SK-N-SH treated with all-trans-retinoic acid at 6 μM for 48 hours (cell line): ENCODE measurements at regions not wholly inside any gene's neighbourhood (a gene's known extent, or its start where the extent isn't known, plus 50 kb on each side); places are given as distances from the start of the nearest gene placed in this dataset.

Experiments
- ATAC-seq: fragments of 200-7000 bp; cut with Tn5 transposase; 3 replicates; pipeline ENCODE4 v1.9.1; 2020; ENCODE audit warnings: mild to moderate bottlenecking, moderate library complexity
- ARNTL ChIP-seq: fragments of 450-650 bp; formaldehyde crosslinking; IDR thresholded peaks from 2 replicates; pipeline ENCODE4 v1.5.0; 2020; ENCODE audit warnings: low read depth, mild to moderate bottlenecking, moderate library complexity, borderline replicate concordance
- BACH2 ChIP-seq: fragments of 250-450 bp; sonication (Bioruptor Pico); IDR thresholded peaks from 2 replicates; pipeline ENCODE4 v1.9.0; 2021; ENCODE audit warnings: mild to moderate bottlenecking, borderline replicate concordance
- CSDC2 ChIP-seq: fragments of 250-450 bp; sonication (Bioruptor Pico); IDR thresholded peaks from 2 replicates; pipeline ENCODE4 v1.5.0; 2020; ENCODE audit warnings: mild to moderate bottlenecking, moderate library complexity
- ESRRG ChIP-seq: fragments of 250-450 bp; sonication (Bioruptor Pico); IDR thresholded peaks from 2 replicates; pipeline ENCODE4 v1.6.1; 2021; ENCODE audit warnings: mild to moderate bottlenecking
- GLIS3 ChIP-seq: fragments of 250-450 bp; sonication (Bioruptor Pico); IDR thresholded peaks from 2 replicates; pipeline ENCODE4 v1.5.0; 2020; ENCODE audit warnings: mild to moderate bottlenecking, moderate library complexity
- ISL1 ChIP-seq: fragments of 250-450 bp; sonication (Bioruptor Pico); IDR thresholded peaks from 2 replicates; pipeline ENCODE4 v2.1.2; 2022; ENCODE audit warnings: mild to moderate bottlenecking, moderate library complexity
- OSR1 ChIP-seq: fragments of 250-450 bp; sonication (Bioruptor Pico); IDR thresholded peaks from 2 replicates; pipeline ENCODE4 v1.8.0; 2022; ENCODE audit warnings: moderate library complexity, mild to moderate bottlenecking, inconsistent platforms
- PPARA ChIP-seq: fragments of 250-450 bp; sonication (Bioruptor Pico); IDR thresholded peaks from 2 replicates; pipeline ENCODE4 v1.5.0; 2020; ENCODE audit warnings: mild to moderate bottlenecking, borderline replicate concordance
- RARB ChIP-seq: fragments of 250-450 bp; sonication (Bioruptor Pico); IDR thresholded peaks from 2 replicates; pipeline ENCODE4 v1.8.0; 2021; ENCODE audit warnings: mild to moderate bottlenecking, moderate library complexity
- SNAI2 ChIP-seq: fragments of 250-450 bp; sonication (Bioruptor Pico); IDR thresholded peaks from 2 replicates; pipeline ENCODE4 v1.5.0; 2020; ENCODE audit warnings: mild to moderate bottlenecking, moderate library complexity
- TCF4 ChIP-seq: fragments of 250-450 bp; sonication (Bioruptor Pico); IDR thresholded peaks from 2 replicates; pipeline ENCODE4 v1.8.0; 2021; ENCODE audit warnings: mild to moderate bottlenecking, moderate library complexity, borderline replicate concordance
- TOX ChIP-seq: fragments of 250-450 bp; sonication (Bioruptor Pico); IDR thresholded peaks from 2 replicates; pipeline ENCODE4 v1.8.0; 2021; ENCODE audit warnings: mild to moderate bottlenecking, moderate library complexity, borderline replicate concordance
- ZC3H10 ChIP-seq: fragments of 250-450 bp; sonication (Bioruptor Pico); IDR thresholded peaks from 2 replicates; pipeline ENCODE4 v1.5.1; 2021; ENCODE audit warnings: mild to moderate bottlenecking, moderate library complexity
- ZFP3 ChIP-seq: fragments of 250-450 bp; sonication (Bioruptor Pico); IDR thresholded peaks from 2 replicates; pipeline ENCODE4 v1.5.0; 2020; ENCODE audit warnings: mild to moderate bottlenecking, moderate library complexity
- ZFP30 ChIP-seq: fragments of 450-650 bp; formaldehyde crosslinking; IDR thresholded peaks from 2 replicates; pipeline ENCODE4 v1.5.0; 2022; ENCODE audit warnings: mild to moderate bottlenecking, moderate library complexity
- ZNF8 ChIP-seq: fragments of 450-650 bp; formaldehyde crosslinking; IDR thresholded peaks from 2 replicates; pipeline ENCODE4 v1.5.0; 2020; ENCODE audit warnings: mild to moderate bottlenecking, moderate library complexity
- TF ChIP-seq, protein P1 (sequence below): fragments of 250-450 bp; sonication (Bioruptor Pico); IDR thresholded peaks from 2 replicates; pipeline ENCODE4 v1.8.0; 2020; ENCODE audit warnings: mild to moderate bottlenecking, moderate library complexity, borderline replicate concordance
- TF ChIP-seq, protein P2 (sequence below): fragments of 250-450 bp; sonication (Bioruptor Pico); IDR thresholded peaks from 2 replicates; pipeline ENCODE4 v1.8.0; 2021; ENCODE audit warnings: low read depth, mild to moderate bottlenecking, moderate library complexity, borderline replicate concordance
- TF ChIP-seq, protein P3 (sequence below): fragments of 250-450 bp; sonication (Bioruptor Pico); IDR thresholded peaks from 2 replicates; pipeline ENCODE4 v1.5.1; 2021; ENCODE audit warnings: mild to moderate bottlenecking, moderate library complexity
- TF ChIP-seq, protein P4 (sequence below): fragments of 250-450 bp; sonication (Bioruptor Pico); IDR thresholded peaks from 2 replicates; pipeline ENCODE4 v1.5.0; 2020; ENCODE audit warnings: mild to moderate bottlenecking, moderate library complexity
- TF ChIP-seq, protein P5 (sequence below): fragments of 250-450 bp; sonication (Bioruptor Pico); IDR thresholded peaks from 2 replicates; pipeline ENCODE4 v1.5.1; 2020; ENCODE audit warnings: low read depth, mild to moderate bottlenecking, moderate library complexity

DNA sequence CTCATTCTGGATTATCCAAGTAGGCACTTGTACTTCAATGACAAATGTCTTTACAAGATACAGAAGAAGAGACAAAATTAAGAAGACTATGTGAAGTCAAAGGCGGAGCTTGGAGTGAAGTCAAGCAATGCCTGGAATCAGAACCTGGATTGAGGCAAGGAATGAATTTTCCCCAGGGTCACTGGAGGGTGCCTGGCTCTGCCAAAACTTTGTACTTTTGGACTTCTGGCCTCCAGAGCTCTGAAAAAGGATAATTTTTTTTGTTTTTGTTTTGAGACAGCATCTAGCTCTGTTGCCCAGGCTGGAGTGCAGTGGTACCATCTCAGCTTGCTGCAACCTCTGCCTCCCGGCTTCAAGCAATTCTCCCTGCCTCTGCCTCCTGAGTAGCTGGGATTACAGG, 119.3 kb upstream of the AGBL1 start:
- TF ChIP-seq CSDC2, result no peak
- no peak for TF ChIP-seq ZFP3 (CRISPR knock-in tag)

DNA sequence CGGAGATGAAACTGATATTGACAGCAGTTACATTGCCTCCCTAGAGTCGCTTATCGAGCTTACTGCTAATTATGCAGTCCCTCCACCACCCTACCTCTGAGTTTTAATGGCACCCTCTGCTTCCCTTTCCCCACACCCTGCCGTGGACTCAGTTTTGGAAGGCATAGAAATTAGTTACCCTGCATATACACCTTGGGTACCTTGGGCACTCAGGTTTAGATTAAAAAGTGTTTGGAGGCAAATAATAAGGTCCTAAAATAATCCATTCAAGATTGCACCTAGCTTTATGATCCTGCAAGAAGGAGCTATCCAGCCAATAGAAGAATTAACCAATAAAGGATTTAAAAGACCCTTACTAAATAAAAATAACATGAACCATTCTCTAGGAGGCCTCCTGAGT, 117.8 kb upstream of the AGBL1 start:
- ATAC-seq, result no peak
- TF ChIP-seq BACH2 (CRISPR knock-in tag), result no peak
- TF ChIP-seq, protein P1, sequence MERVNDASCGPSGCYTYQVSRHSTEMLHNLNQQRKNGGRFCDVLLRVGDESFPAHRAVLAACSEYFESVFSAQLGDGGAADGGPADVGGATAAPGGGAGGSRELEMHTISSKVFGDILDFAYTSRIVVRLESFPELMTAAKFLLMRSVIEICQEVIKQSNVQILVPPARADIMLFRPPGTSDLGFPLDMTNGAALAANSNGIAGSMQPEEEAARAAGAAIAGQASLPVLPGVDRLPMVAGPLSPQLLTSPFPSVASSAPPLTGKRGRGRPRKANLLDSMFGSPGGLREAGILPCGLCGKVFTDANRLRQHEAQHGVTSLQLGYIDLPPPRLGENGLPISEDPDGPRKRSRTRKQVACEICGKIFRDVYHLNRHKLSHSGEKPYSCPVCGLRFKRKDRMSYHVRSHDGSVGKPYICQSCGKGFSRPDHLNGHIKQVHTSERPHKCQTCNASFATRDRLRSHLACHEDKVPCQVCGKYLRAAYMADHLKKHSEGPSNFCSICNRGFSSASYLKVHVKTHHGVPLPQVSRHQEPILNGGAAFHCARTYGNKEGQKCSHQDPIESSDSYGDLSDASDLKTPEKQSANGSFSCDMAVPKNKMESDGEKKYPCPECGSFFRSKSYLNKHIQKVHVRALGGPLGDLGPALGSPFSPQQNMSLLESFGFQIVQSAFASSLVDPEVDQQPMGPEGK (CRISPR knock-in tag), result no peak
- no peak for TF ChIP-seq ZC3H10 (CRISPR knock-in tag)
- TF ChIP-seq ZFP3 (CRISPR knock-in tag), result no peak
- no peak for TF ChIP-seq OSR1 (CRISPR knock-in tag)
- TF ChIP-seq, protein P2, sequence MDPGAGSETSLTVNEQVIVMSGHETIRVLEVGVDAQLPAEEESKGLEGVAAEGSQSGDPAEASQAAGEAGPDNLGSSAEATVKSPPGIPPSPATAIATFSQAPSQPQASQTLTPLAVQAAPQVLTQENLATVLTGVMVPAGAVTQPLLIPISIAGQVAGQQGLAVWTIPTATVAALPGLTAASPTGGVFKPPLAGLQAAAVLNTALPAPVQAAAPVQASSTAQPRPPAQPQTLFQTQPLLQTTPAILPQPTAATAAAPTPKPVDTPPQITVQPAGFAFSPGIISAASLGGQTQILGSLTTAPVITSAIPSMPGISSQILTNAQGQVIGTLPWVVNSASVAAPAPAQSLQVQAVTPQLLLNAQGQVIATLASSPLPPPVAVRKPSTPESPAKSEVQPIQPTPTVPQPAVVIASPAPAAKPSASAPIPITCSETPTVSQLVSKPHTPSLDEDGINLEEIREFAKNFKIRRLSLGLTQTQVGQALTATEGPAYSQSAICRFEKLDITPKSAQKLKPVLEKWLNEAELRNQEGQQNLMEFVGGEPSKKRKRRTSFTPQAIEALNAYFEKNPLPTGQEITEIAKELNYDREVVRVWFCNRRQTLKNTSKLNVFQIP (CRISPR knock-in tag), result no peak
- no peak for TF ChIP-seq TOX (CRISPR knock-in tag)
- no peak for TF ChIP-seq RARB (CRISPR knock-in tag)
- no peak for TF ChIP-seq ISL1
- no peak for TF ChIP-seq PPARA (CRISPR knock-in tag)
- TF ChIP-seq, protein P3, sequence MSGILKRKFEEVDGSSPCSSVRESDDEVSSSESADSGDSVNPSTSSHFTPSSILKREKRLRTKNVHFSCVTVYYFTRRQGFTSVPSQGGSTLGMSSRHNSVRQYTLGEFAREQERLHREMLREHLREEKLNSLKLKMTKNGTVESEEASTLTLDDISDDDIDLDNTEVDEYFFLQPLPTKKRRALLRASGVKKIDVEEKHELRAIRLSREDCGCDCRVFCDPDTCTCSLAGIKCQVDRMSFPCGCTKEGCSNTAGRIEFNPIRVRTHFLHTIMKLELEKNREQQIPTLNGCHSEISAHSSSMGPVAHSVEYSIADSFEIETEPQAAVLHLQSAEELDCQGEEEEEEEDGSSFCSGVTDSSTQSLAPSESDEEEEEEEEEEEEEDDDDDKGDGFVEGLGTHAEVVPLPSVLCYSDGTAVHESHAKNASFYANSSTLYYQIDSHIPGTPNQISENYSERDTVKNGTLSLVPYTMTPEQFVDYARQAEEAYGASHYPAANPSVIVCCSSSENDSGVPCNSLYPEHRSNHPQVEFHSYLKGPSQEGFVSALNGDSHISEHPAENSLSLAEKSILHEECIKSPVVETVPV, result no peak
- no peak for TF ChIP-seq CSDC2
- no peak for TF ChIP-seq ARNTL (CRISPR knock-in tag)
- TF ChIP-seq, protein P4, sequence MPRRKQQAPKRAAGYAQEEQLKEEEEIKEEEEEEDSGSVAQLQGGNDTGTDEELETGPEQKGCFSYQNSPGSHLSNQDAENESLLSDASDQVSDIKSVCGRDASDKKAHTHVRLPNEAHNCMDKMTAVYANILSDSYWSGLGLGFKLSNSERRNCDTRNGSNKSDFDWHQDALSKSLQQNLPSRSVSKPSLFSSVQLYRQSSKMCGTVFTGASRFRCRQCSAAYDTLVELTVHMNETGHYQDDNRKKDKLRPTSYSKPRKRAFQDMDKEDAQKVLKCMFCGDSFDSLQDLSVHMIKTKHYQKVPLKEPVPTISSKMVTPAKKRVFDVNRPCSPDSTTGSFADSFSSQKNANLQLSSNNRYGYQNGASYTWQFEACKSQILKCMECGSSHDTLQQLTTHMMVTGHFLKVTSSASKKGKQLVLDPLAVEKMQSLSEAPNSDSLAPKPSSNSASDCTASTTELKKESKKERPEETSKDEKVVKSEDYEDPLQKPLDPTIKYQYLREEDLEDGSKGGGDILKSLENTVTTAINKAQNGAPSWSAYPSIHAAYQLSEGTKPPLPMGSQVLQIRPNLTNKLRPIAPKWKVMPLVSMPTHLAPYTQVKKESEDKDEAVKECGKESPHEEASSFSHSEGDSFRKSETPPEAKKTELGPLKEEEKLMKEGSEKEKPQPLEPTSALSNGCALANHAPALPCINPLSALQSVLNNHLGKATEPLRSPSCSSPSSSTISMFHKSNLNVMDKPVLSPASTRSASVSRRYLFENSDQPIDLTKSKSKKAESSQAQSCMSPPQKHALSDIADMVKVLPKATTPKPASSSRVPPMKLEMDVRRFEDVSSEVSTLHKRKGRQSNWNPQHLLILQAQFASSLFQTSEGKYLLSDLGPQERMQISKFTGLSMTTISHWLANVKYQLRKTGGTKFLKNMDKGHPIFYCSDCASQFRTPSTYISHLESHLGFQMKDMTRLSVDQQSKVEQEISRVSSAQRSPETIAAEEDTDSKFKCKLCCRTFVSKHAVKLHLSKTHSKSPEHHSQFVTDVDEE (CRISPR knock-in tag), result no peak
- TF ChIP-seq ZFP30, result no peak
- TF ChIP-seq SNAI2 (CRISPR knock-in tag), result no peak
- TF ChIP-seq, protein P5, sequence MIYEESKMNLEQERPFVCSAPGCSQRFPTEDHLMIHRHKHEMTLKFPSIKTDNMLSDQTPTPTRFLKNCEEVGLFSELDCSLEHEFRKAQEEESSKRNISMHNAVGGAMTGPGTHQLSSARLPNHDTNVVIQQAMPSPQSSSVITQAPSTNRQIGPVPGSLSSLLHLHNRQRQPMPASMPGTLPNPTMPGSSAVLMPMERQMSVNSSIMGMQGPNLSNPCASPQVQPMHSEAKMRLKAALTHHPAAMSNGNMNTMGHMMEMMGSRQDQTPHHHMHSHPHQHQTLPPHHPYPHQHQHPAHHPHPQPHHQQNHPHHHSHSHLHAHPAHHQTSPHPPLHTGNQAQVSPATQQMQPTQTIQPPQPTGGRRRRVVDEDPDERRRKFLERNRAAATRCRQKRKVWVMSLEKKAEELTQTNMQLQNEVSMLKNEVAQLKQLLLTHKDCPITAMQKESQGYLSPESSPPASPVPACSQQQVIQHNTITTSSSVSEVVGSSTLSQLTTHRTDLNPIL (CRISPR knock-in tag), result no peak
- TF ChIP-seq ESRRG (CRISPR knock-in tag), result no peak

More for the DNA sequence above, 119.3 kb upstream of the AGBL1 start:
- no peak for ATAC-seq

DNA sequence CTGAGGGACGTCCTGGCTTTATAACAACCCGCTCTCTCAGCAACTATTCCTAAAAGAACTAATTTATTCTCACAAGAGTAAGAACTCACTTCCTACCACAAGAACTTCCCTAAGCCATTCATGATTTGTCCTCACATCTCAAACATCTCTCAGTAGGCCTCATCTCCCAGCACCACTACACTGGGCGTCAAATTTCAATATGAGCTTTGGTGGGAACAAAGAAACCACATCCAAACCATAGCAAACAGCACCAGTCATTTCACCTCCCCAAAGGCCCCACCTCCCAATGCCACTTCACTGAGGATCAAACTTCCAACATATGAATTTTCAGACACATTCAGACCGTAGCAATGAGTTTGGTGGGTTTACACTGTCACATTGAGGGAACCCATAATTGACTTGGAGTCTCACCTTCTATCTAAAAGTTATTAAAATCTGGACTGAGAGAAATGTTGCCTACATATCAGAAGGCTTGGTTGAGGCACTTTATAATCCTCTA, 116.4 kb upstream of the AGBL1 start:
- ATAC-seq, result no peak
- TF ChIP-seq ESRRG (CRISPR knock-in tag), result no peak
- TF ChIP-seq, protein P3, result no peak
- no peak for TF ChIP-seq BACH2 (CRISPR knock-in tag)
- TF ChIP-seq, protein P4 (CRISPR knock-in tag), result no peak
- TF ChIP-seq ZC3H10 (CRISPR knock-in tag), result no peak
- TF ChIP-seq TCF4 (CRISPR knock-in tag), result no peak
- no peak for TF ChIP-seq TOX (CRISPR knock-in tag)
- no peak for TF ChIP-seq SNAI2 (CRISPR knock-in tag)
- TF ChIP-seq RARB (CRISPR knock-in tag), result no peak
- TF ChIP-seq, protein P5 (CRISPR knock-in tag), result no peak
- TF ChIP-seq CSDC2, result no peak
- TF ChIP-seq ARNTL (CRISPR knock-in tag), result no peak
- TF ChIP-seq PPARA (CRISPR knock-in tag), result no peak
- no peak for TF ChIP-seq ZNF8 (CRISPR knock-in tag)
- TF ChIP-seq ZFP30, result no peak
- no peak for TF ChIP-seq GLIS3 (CRISPR knock-in tag)
- TF ChIP-seq ISL1, result no peak
- TF ChIP-seq ZFP3 (CRISPR knock-in tag), result no peak
- no peak for TF ChIP-seq OSR1 (CRISPR knock-in tag)
- TF ChIP-seq, all 23 proteins: peak for 0
